Stimulated activated CD4-positive, alpha-beta T cell treated with anti-CD3 and anti-CD28 coated beads, Interleukin-2, amount 100 ng/mL, for 24 hours (primary cell): ENCODE measurements at regions not wholly inside any gene's neighbourhood (a gene's known extent, or its start where the extent isn't known, plus 50 kb on each side); places are given as distances from the start of the nearest gene placed in this dataset.
"Not testable (repeated sequence)": the region's sequence is repeated elsewhere in the genome, so short reads cannot be mapped to it uniquely, and the experiment has no call there.

Source experiments
- DNase-seq, 2 donors: peaks; one replicate each; pipeline ENCODE4 v3.0.0-alpha.2; 2020

- no peak for DNase-seq
These were observed 279.2 kb upstream of the DUSP10 start for GRCh38 chr1:222021129-222021528.

GRCh38 chr1:222020553-222020952 lies 278.7 kb upstream of the DUSP10 start:
- DNase-seq, result no peak

GRCh38 chr1:222019029-222019428 lies 277.1 kb upstream of the DUSP10 start:
- DNase-seq, result no peak

DNA sequence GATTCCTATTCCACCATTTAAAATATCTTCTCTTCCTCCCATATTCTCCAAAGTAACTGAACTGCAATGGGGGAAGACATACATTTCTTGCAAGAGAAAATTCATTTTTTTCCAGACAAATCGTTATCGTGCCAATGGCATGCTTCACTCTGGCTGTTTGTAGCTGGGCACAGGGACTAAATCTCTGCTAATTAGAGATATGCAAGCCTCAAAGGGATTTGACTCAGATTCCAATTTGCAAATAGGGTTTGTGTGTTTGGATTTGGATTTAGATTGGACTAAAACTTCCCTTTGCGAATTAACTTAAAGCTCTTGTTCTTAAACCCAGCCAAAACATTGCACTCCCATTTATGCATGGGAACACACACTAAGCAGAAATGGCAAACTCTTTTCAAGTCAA lies 276.2 kb upstream of the DUSP10 start:
- no peak for DNase-seq

DNA sequence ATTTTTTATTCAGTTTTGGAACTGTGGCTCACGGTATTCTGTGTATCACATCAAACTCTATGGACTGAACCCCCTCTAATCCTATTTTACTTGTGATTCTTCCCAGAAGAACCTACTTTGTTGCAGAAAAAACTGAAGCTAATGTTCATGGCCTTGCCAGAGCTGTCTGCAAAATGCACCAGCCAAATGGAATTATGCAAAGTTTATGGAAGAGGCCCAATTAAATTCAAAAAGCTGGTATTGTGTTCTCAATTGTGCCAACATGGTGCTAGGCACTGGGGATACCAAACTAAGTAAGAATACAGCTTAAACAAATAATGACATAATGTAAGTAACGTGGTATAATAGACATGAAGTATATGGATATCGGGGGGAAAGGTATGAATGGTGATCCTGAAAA lies 273.8 kb upstream of the DUSP10 start:
- DNase-seq, result no peak

GRCh38 chr1:222014001-222014400 lies 272.1 kb upstream of the DUSP10 start:
- DNase-seq, result no peak

DNA sequence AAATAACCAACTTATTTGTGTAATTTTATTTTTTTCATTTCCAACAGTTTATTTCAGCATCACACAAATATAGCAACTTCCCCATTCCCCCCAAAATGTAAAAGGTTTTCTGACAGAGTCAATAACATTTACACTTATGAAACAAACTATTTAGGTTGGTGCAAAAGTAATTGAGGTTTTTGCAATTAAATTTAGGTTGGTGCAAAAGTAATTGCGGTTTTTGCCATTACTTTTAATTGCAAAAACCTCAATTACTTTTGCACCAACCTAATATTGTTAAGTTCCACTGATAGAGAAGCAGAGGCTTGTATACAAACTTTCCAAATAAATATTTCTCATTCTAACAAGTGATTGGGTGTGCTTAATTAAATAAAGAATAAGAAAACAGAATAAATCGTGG lies 270.9 kb upstream of the DUSP10 start:
- DNase-seq, result no peak

DNA sequence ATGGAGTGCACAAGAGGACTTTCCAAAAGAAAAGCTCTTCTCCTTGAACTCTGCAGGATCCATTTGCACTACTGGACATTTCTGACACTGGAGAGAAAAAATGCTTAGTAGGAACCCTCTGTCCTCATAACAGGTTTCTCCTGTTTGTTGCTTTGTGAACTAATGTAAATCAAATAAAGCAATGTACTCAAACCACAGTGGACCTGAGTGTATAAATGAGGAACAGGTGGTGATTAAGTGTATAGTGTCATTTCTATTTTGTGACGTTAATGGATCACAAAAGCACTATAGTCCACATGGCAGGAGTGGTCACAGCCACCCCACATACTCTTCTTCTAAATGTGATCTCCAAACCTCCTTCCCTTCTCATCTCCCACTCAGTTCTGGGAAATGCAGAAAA lies 268.4 kb upstream of the DUSP10 start:
- no peak for DNase-seq

DNA sequence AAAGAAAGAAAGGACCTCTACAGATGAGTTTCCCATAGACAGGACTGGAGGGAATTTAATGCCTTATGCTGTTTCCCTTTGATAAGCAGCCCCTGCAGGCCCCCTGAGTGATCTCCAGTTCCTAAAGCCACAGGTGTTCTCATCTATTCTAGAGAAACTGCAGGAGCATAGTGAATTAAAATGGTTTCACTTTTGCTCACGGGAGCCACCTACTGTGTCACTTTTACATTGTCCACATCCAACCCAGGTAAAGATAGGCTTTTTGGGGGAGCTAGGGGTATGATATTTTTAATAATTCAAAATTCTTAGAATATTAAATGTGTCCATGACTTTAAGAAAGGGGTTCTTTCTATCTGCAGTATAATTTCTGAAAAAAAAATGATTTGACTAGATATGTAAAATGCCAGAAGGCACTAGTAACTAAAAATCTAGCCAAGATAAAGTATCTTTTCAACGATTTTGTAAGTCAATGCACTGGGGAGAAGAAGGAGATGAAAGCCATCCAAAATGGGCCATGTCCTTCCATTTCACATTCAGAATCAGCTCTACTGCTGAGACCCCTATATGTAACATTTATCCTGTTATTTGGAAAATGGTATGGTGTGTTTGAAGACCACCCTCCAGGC lies 267.3 kb upstream of the DUSP10 start:
- DNase-seq, result peak; percentile 20 to 42

GRCh38 chr1:222006715-222007114 lies 264.8 kb upstream of the DUSP10 start:
- DNase-seq, result no peak

DNA sequence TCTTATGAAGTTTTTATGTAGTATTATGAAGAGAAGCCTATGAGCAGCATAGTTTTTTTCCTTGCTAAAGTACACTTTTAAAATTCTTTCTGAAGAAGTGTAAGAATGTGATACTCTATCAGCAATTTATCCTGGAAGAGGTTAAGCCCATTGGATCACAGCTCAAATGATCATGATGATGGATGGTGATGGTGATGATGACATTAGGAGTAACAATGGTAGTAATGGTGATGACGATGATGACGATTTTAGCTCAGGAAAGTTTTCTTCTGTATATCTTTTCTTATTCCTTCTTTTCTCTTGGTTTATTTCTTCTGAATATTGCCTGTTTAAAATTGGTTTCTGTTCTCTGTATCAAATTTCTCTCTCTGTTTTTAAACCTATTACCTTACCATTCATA lies 262.9 kb upstream of the DUSP10 start:
- no peak for DNase-seq

GRCh38 chr1:222004034-222004433 lies 262.1 kb upstream of the DUSP10 start:
- DNase-seq, result no peak

DNA sequence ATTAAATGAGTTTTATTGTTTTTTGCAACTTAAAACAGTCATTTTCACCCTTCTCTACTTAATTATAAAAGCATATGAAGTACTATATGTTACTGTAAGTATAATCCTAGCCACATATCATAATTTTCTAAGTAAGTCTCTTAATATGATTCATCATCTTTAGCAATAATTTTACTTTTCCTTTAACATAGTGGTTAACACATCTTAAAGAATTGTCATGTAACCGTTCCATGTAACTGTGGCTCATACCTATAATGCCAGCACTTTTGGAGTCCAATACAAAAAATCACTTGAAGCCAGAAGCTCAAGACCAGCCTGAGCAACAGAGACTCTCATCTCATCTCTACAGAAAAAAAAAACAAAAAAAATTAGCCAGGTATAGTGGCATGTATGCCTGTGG lies 260.6 kb upstream of the DUSP10 start:
- no peak for DNase-seq

DNA sequence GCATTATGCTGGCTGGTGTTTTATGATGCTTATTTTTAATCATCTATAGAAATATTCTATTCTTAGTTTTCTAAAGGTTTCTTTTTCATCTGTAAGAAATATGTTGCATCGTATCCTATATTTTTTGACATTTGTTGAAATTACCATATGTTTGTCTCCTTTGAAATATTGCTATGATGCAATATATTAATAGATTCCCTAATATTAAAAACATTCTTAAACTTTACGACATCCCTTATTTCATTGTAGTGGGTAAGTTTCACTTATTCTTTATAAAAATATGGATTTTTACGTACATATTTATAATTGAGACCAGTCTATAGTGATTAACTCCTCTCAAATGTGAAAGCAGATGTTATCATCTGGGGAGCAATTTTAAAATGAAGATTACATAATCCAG lies 258.2 kb upstream of the DUSP10 start:
- DNase-seq, result no peak

GRCh38 chr1:221998781-221999180 lies 256.9 kb upstream of the DUSP10 start:
- no peak for DNase-seq

GRCh38 chr1:221998186-221998612 lies 256.3 kb upstream of the DUSP10 start:
- no peak for DNase-seq

DNA sequence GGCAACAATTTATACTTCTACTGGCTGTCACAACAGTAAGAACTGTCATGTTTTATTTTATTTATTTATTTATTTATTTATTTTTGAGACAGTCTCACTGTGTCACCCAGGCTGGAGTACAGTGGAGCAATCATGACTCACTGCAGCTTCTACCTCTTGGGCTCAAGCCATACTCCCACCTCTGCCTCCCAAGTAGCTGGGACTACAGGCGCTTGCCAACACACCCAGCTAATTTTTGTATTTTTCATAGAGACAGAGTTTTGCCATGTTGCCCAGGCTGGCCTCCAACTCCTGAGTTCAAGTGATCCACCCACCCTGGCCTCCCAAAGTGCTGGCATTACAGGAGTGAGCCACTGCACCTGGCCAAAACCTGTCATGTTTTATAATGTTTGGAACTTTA lies 255.1 kb upstream of the DUSP10 start:
- DNase-seq, result not testable (repeated sequence)

DNA sequence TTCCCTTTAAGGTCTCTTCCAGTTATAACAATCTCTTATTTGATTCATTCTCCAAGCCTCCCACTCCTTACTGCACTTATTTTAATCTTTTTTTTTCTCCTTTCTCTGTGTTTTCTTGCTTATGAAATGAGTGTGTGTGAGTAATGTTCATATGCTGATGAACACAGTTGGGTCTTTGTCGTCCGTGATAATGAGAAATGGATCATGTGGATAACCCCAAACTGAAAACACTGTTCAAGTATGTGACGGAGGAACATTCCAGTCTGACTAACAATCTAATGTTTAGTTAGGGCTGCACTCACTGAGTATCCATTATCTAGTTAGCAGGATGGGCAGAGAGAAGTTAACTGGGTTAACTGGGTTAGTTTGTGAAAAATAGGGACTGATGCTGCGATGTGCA lies 253.1 kb upstream of the DUSP10 start:
- no peak for DNase-seq

DNA sequence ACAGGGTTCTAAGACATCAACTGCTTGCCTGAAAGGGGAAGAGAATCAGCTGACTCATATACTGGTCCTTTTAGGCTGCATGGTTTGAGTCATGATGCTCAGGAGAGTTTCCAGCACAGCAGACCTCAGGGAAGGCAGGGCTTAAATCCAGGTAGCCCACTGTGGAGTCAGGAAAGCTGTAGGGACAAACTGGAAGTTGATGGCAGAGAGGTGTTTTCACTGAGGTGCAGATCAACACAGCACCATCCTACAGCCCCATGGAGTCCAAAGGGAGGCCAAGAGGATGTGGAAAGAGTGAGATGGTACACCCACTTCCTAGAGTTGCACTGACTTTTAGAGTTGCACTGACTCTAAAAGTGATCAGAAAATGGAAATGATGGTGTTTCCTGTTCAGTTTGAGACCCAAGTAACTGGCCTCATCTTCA lies 252.4 kb upstream of the DUSP10 start:
- DNase-seq, result peak; percentile 26 to 36

GRCh38 chr1:221993444-221993948 lies 251.6 kb upstream of the DUSP10 start:
- no peak for DNase-seq

- DNase-seq, result no peak
These were observed 250.5 kb upstream of the DUSP10 start for GRCh38 chr1:221992427-221992826.

- no peak for DNase-seq
These were observed 249.3 kb upstream of the DUSP10 start for GRCh38 chr1:221991221-221991620.

- no peak for DNase-seq
These were observed 247.9 kb upstream of the DUSP10 start for GRCh38 chr1:221989741-221990140.

DNA sequence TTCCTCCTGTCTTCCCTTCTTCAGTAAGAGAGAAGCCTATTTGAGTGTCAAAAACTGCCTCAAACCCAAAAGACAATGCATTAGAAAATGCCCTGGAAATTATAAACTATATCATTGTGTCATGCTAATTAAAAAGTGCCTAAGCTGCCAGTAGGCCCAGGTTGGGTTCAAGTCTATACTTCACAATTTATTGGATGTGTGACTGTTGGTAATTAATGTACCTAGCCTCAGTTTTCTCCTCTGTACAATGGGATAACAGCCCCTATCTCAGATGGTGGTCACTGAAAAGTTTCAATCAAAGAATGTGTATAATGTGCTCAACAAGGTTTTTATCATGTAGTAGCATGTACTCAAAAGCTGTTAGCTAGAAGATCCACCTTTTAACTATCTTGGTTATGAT lies 246.9 kb upstream of the DUSP10 start:
- DNase-seq, result no peak

DNA sequence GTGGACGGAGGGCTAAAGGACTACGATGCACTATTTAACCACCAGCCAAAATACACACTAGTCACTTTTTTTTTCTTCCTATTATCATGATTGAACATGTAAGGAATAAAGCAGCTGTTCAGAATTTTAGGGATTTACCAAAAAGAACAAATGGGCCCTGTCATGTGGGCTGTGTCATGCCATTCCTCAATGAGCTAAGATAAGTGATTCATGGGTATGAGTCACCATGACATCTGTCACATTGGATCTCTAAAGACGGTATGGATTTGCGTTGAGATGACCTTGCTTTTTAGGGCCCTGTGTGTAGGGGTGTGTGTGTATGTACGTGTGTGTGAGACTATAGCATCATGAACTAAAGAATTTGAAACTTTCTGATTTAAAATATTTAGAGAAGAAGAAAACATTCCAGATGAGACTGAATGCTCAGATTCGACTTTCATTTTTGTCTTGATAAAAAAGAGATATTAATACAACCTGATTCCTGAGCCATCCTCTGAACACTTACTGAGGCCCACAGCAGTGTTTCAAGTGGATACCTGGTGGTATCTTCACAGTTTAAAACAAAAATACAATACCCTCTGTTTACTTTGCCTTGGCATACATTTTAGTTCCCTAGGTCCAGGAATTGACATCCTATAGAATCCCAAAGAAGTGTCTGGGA lies 246.1 kb upstream of the DUSP10 start:
- no peak for DNase-seq
